HG03108 (cell line): ENCODE measurements at regions not wholly inside any gene's neighbourhood (a gene's known extent, or its start where the extent isn't known, plus 50 kb on each side); places are given as distances from the start of the nearest gene placed in this dataset.
"Not testable (repeated sequence)": the region's sequence is repeated elsewhere in the genome, so short reads cannot be mapped to it uniquely, and the experiment has no call there.

Source experiments
- ATAC-seq: cut with Tn5 transposase; IDR thresholded peaks from one replicate; pipeline ENCODE4 v1.9.1; 2021; ENCODE audit warnings: moderate library complexity; ENCODE audit not compliant: unreplicated experiment

GRCh38 chrX:113935518-113935917 is 648.4 kb upstream of the HTR2C start:
- no peak for ATAC-seq

- ATAC-seq = no peak
These were observed 650.0 kb upstream of the HTR2C start for GRCh38 chrX:113933931-113934330.

- ATAC-seq = no peak
These were observed 654.9 kb upstream of the HTR2C start for GRCh38 chrX:113929004-113929403.

GRCh38 chrX:113920661-113921060 is 663.2 kb upstream of the HTR2C start:
- no peak for ATAC-seq

- ATAC-seq = no peak
These were observed 664.5 kb upstream of the HTR2C start for GRCh38 chrX:113919387-113919786.

- ATAC-seq = no peak
These were observed 677.7 kb upstream of the HTR2C start for GRCh38 chrX:113906168-113906567.

GRCh38 chrX:113892891-113893290 is 691.0 kb upstream of the HTR2C start:
- no peak for ATAC-seq

GRCh38 chrX:113892401-113892800 is 691.5 kb upstream of the HTR2C start:
- no peak for ATAC-seq

GRCh38 chrX:113873056-113873455 is 710.8 kb upstream of the HTR2C start:
- ATAC-seq = no peak

GRCh38 chrX:113868711-113869110 is 715.2 kb upstream of the HTR2C start:
- no peak for ATAC-seq

GRCh38 chrX:113868177-113868576 is 715.7 kb upstream of the HTR2C start:
- ATAC-seq = no peak

GRCh38 chrX:113849408-113849807 is 734.5 kb upstream of the HTR2C start:
- ATAC-seq = no peak

- no peak for ATAC-seq
These were observed 750.5 kb upstream of the HTR2C start for GRCh38 chrX:113833096-113834055.

- no peak for ATAC-seq
These were observed 755.4 kb upstream of the HTR2C start for GRCh38 chrX:113828470-113828869.

GRCh38 chrX:113818346-113818745 is 765.5 kb upstream of the HTR2C start:
- ATAC-seq = no peak

GRCh38 chrX:113804819-113805218 is 779.1 kb upstream of the HTR2C start:
- ATAC-seq = no peak

- no peak for ATAC-seq
These were observed 779.6 kb upstream of the HTR2C start for GRCh38 chrX:113804291-113804690.

- no peak for ATAC-seq
These were observed 781.0 kb upstream of the HTR2C start for GRCh38 chrX:113802837-113803236.

GRCh38 chrX:113800955-113801354 is 782.9 kb upstream of the HTR2C start:
- no peak for ATAC-seq

GRCh38 chrX:113793563-113793962 is 790.3 kb upstream of the HTR2C start:
- ATAC-seq = no peak

- ATAC-seq = no peak
These were observed 792.9 kb upstream of the HTR2C start for GRCh38 chrX:113790987-113791386.

GRCh38 chrX:113784754-113785153 is 799.1 kb upstream of the HTR2C start:
- not testable (repeated sequence) for ATAC-seq

- ATAC-seq = no peak
These were observed 813.1 kb upstream of the HTR2C start for GRCh38 chrX:113770806-113771205.
